Activated CD8-positive, alpha-beta memory T cell treated with anti-CD3 and anti-CD28 coated beads, Interleukin-2, amount 10 ng/mL, durations not matched to agents 7 days and 5 days (primary cell): ENCODE measurements at regions not wholly inside any gene's neighbourhood (a gene's known extent, or its start where the extent isn't known, plus 50 kb on each side); places are given as distances from the start of the nearest gene placed in this dataset.
"Not testable (repeated sequence)": the region's sequence is repeated elsewhere in the genome, so short reads cannot be mapped to it uniquely, and the experiment has no call there.

Experiments
- ATAC-seq: fragments of 150-1000 bp; cut with Tn5 transposase; one replicate; pipeline ENCODE4 v1.10.0; 2021; ENCODE audit warnings: moderate library complexity
- CTCF ChIA-PET: fragments of 350-600 bp; sonication (Branson Sonifier 250); formaldehyde crosslinking; loops from one replicate; lab custom pipeline; 2021; ENCODE audit warnings: antibody characterized with exemption; lab: Charles Lee
- DNase-seq: peaks from one replicate; pipeline ENCODE4 v3.0.0-alpha.2; 2020
- H3K27ac Mint-ChIP-seq: one replicate; pipeline ENCODE4 v1.8.0; 2021; ENCODE audit warnings: mild to moderate bottlenecking, mixed read lengths
- H3K27me3 Mint-ChIP-seq: one replicate; pipeline ENCODE4 v1.8.0; 2021; ENCODE audit warnings: mixed read lengths
- H3K36me3 Mint-ChIP-seq: one replicate; pipeline ENCODE4 v1.8.0; 2021; ENCODE audit warnings: mild to moderate bottlenecking, mixed read lengths
- H3K4me1 Mint-ChIP-seq: one replicate; pipeline ENCODE4 v1.8.0; 2021; ENCODE audit warnings: mixed read lengths
- H3K4me3 Mint-ChIP-seq: one replicate; pipeline ENCODE4 v1.8.0; 2021; ENCODE audit warnings: mild to moderate bottlenecking, moderate library complexity, mixed read lengths
- H3K9me3 Mint-ChIP-seq: one replicate; pipeline ENCODE4 v1.8.0; 2022; ENCODE audit warnings: low read depth, mixed read lengths

GRCh38 chr5:89055015-89055694, 172.2 kb upstream of the MEF2C start:
- no peaks in the 10 kb centered on the region for H3K27me3 Mint-ChIP-seq
- no peak overlapping the region for H3K27ac Mint-ChIP-seq
- no peak for DNase-seq
- CTCF ChIA-PET = no interaction called here
- ATAC-seq = no peak
- H3K4me3 Mint-ChIP-seq = no peak overlapping the region
- peaks cover 2% of the 10 kb centered on the region for H3K9me3 Mint-ChIP-seq
- no peaks in the 10 kb centered on the region for H3K4me1 Mint-ChIP-seq
- no peaks in the 10 kb centered on the region for H3K36me3 Mint-ChIP-seq

- ATAC-seq = no peak
These were observed 170.6 kb upstream of the MEF2C start for GRCh38 chr5:89053547-89053946.

GRCh38 chr5:89050062-89050461, 167.1 kb upstream of the MEF2C start:
- ATAC-seq, H3K36me3 Mint-ChIP-seq, H3K27me3 Mint-ChIP-seq, H3K4me3 Mint-ChIP-seq, CTCF ChIA-PET, H3K27ac Mint-ChIP-seq, H3K9me3 Mint-ChIP-seq, H3K4me1 Mint-ChIP-seq, DNase-seq: not testable (repeated sequence)

More at GRCh38 chr5:89053547-89053946, 170.6 kb upstream of the MEF2C start:
- no peaks in the 10 kb centered on the region for H3K4me1 Mint-ChIP-seq
- H3K27ac Mint-ChIP-seq = no peak overlapping the region
- CTCF ChIA-PET = no interaction called here
- peaks cover 7% of the 10 kb centered on the region for H3K9me3 Mint-ChIP-seq
- no peaks in the 10 kb centered on the region for H3K36me3 Mint-ChIP-seq
- no peaks in the 10 kb centered on the region for H3K27me3 Mint-ChIP-seq
- no peak for DNase-seq
- H3K4me3 Mint-ChIP-seq = no peak overlapping the region

- no peak overlapping the region for H3K4me3 Mint-ChIP-seq
- ATAC-seq (no peak), DNase-seq (no peak)
- H3K27me3 Mint-ChIP-seq = no peaks in the 10 kb centered on the region
- peaks cover 4% of the 10 kb centered on the region for H3K4me1 Mint-ChIP-seq
- H3K27ac Mint-ChIP-seq = no peak overlapping the region
- CTCF ChIA-PET = no interaction called here
- H3K9me3 Mint-ChIP-seq = peaks cover 10% of the 10 kb centered on the region
- H3K36me3 Mint-ChIP-seq = no peaks in the 10 kb centered on the region
These were observed 164.6 kb upstream of the MEF2C start for GRCh38 chr5:89047571-89047970.

- no peak for ATAC-seq
- no peak overlapping the region for H3K27ac Mint-ChIP-seq
These were observed 162.2 kb upstream of the MEF2C start for GRCh38 chr5:89045216-89045615.

GRCh38 chr5:89044674-89045200, 161.8 kb upstream of the MEF2C start:
- no peak overlapping the region for H3K27ac Mint-ChIP-seq
- no peaks in the 10 kb centered on the region for H3K27me3 Mint-ChIP-seq
- H3K9me3 Mint-ChIP-seq = peaks cover 7% of the 10 kb centered on the region
- H3K4me3 Mint-ChIP-seq = no peak overlapping the region
- H3K36me3 Mint-ChIP-seq = no peaks in the 10 kb centered on the region
- ATAC-seq = no peak
- H3K4me1 Mint-ChIP-seq = peaks cover 4% of the 10 kb centered on the region
- no peak for DNase-seq
- CTCF ChIA-PET = no interaction called here

More at GRCh38 chr5:89045216-89045615, 162.2 kb upstream of the MEF2C start:
- no peaks in the 10 kb centered on the region for H3K27me3 Mint-ChIP-seq
- H3K4me3 Mint-ChIP-seq = no peak overlapping the region
- CTCF ChIA-PET = no interaction called here
- DNase-seq = no peak
- peaks cover 7% of the 10 kb centered on the region for H3K9me3 Mint-ChIP-seq
- H3K4me1 Mint-ChIP-seq = peaks cover 4% of the 10 kb centered on the region
- H3K36me3 Mint-ChIP-seq = no peaks in the 10 kb centered on the region

GRCh38 chr5:89043676-89044075, 160.7 kb upstream of the MEF2C start:
- no peaks in the 10 kb centered on the region for H3K36me3 Mint-ChIP-seq
- peaks cover 2% of the 10 kb centered on the region for H3K9me3 Mint-ChIP-seq
- CTCF ChIA-PET = no interaction called here
- DNase-seq = no peak
- no peak for ATAC-seq
- H3K27me3 Mint-ChIP-seq = no peaks in the 10 kb centered on the region
- H3K4me1 Mint-ChIP-seq = peaks cover 4% of the 10 kb centered on the region
- no peak overlapping the region for H3K27ac Mint-ChIP-seq
- H3K4me3 Mint-ChIP-seq = no peak overlapping the region

GRCh38 chr5:89042746-89043145, 159.8 kb upstream of the MEF2C start:
- H3K9me3 Mint-ChIP-seq = peaks cover 2% of the 10 kb centered on the region
- peaks cover 4% of the 10 kb centered on the region for H3K4me1 Mint-ChIP-seq
- CTCF ChIA-PET = no interaction called here
- no peak overlapping the region for H3K27ac Mint-ChIP-seq
- ATAC-seq = no peak
- no peak for DNase-seq
- no peaks in the 10 kb centered on the region for H3K36me3 Mint-ChIP-seq
- H3K27me3 Mint-ChIP-seq = no peaks in the 10 kb centered on the region
- no peak overlapping the region for H3K4me3 Mint-ChIP-seq

GRCh38 chr5:89041976-89042375, 159.0 kb upstream of the MEF2C start:
- CTCF ChIA-PET = no interaction called here
- Mint-ChIP-seq H3K4me1 (peaks cover 4% of the 10 kb centered on the region), H3K36me3 (no peaks in the 10 kb centered on the region), H3K4me3 (no peak overlapping the region), H3K9me3 (peaks cover 2% of the 10 kb centered on the region), H3K27me3 (no peaks in the 10 kb centered on the region), H3K27ac (no peak overlapping the region)
- ATAC-seq (no peak), DNase-seq (no peak)

- Mint-ChIP-seq H3K27me3 (no peaks in the 10 kb centered on the region), H3K27ac (no peak overlapping the region), H3K4me1 (peaks cover 4% of the 10 kb centered on the region), H3K4me3 (no peak overlapping the region), H3K9me3 (no peaks in the 10 kb centered on the region), H3K36me3 (no peaks in the 10 kb centered on the region)
- ATAC-seq = no peak
- CTCF ChIA-PET = no interaction called here
- no peak for DNase-seq
These were observed 158.3 kb upstream of the MEF2C start for GRCh38 chr5:89041249-89041779.

GRCh38 chr5:89036704-89037489, 153.9 kb upstream of the MEF2C start:
- Mint-ChIP-seq H3K27ac (no peak overlapping the region), H3K36me3 (no peaks in the 10 kb centered on the region), H3K9me3 (no peaks in the 10 kb centered on the region), H3K4me1 (no peaks in the 10 kb centered on the region), H3K4me3 (no peak overlapping the region), H3K27me3 (no peaks in the 10 kb centered on the region)
- ATAC-seq = no peak
- no peak for DNase-seq
- CTCF ChIA-PET = no interaction called here

GRCh38 chr5:89036166-89036565, 153.2 kb upstream of the MEF2C start:
- CTCF ChIA-PET = no interaction called here
- Mint-ChIP-seq H3K4me3 (no peak overlapping the region), H3K27ac (no peak overlapping the region), H3K27me3 (no peaks in the 10 kb centered on the region), H3K9me3 (no peaks in the 10 kb centered on the region), H3K4me1 (no peaks in the 10 kb centered on the region), H3K36me3 (no peaks in the 10 kb centered on the region)
- DNase-seq (no peak), ATAC-seq (no peak)

GRCh38 chr5:89034588-89034987, 151.6 kb upstream of the MEF2C start:
- CTCF ChIA-PET = no interaction called here
- Mint-ChIP-seq H3K27ac (no peak overlapping the region), H3K27me3 (no peaks in the 10 kb centered on the region), H3K9me3 (no peaks in the 10 kb centered on the region), H3K4me1 (no peaks in the 10 kb centered on the region), H3K36me3 (no peaks in the 10 kb centered on the region), H3K4me3 (no peak overlapping the region)
- DNase-seq (no peak), ATAC-seq (no peak)

- Mint-ChIP-seq H3K27me3 (no peaks in the 10 kb centered on the region), H3K27ac (no peak overlapping the region), H3K4me1 (no peaks in the 10 kb centered on the region), H3K4me3 (no peak overlapping the region), H3K36me3 (no peaks in the 10 kb centered on the region), H3K9me3 (no peaks in the 10 kb centered on the region)
- DNase-seq (no peak), ATAC-seq (no peak)
- CTCF ChIA-PET = no interaction called here
These were observed 147.8 kb upstream of the MEF2C start for GRCh38 chr5:89030798-89031197.
